PFSK-1 (cell line): ENCODE measurements at regions not wholly inside any gene's neighbourhood (a gene's known extent, or its start where the extent isn't known, plus 50 kb on each side); places are given as distances from the start of the nearest gene placed in this dataset.

Experiments
- FOXP2 ChIP-seq: optimal IDR thresholded peaks from 2 replicates; pipeline ENCODE3; 2011; ENCODE audit warnings: borderline replicate concordance, control low read depth, inconsistent platforms; ENCODE audit not compliant: insufficient read depth; ENCODE audit errors: extremely low read length, extremely low read depth
- POLR2AphosphoS5 ChIP-seq: IDR thresholded peaks from 2 replicates; pipeline ENCODE4 v1.6.1; 2012; ENCODE audit warnings: low read depth, mild to moderate bottlenecking, control low read depth, low read length, moderate library complexity
- REST ChIP-seq, 2 experiments: IDR thresholded peaks; 2 replicates each; pipeline versions ENCODE4 v1.6.1 to v1.8.0; 2011 to 2012; ENCODE audit warnings: low read depth in 2 of 2, low read length in 2 of 2, control low read depth in 1 of 2, inconsistent platforms in 1 of 2, mild to moderate bottlenecking in 1 of 2, moderate library complexity in 1 of 2; ENCODE audit not compliant: insufficient read depth in 1 of 2
- SIN3A ChIP-seq: IDR thresholded peaks from 2 replicates; pipeline ENCODE4 v1.6.1; 2012; ENCODE audit warnings: mild to moderate bottlenecking, low read length, moderate library complexity, borderline replicate concordance; ENCODE audit not compliant: insufficient read depth
- TAF1 ChIP-seq: IDR thresholded peaks from 2 replicates; pipeline ENCODE4 v1.6.1; 2012; ENCODE audit warnings: low read length, control low read depth, borderline replicate concordance; ENCODE audit not compliant: insufficient read depth

DNA sequence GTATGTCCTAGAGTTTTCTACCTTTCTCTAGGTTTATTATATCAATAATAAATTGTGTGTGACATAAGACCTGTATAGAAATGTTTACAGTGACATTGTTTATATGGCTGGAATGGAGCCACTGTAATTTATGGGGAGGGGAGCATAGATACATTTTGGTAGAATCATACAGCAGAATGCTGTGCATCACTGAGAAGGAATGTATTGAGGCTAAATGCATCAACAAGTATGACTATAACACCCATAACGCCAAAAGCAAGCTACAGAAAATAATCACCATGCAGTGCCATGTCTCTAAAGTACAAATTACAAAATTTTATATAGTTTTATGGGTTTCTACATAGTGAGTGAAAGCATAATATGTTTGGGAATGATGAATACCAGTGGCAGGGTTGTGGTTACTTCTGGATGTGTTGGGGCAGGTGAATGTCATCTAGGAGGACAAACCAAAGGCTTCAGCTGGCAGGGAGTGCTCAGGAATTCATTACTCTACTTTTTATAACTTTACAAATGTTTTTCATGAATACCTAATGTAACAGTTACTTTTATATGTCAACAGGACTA lies 226.0 kb upstream of the NETO1 start:
- TF ChIP-seq POLR2AphosphoS5, result no peak
- no peak for TF ChIP-seq REST (IDR thresholded peaks at IDR 0.05; ENCODE audit: insufficient read depth in 1 of 2, low read depth in 2 of 2, low read length in 2 of 2)
- TF ChIP-seq TAF1, result no peak
- TF ChIP-seq SIN3A, result no peak
- TF ChIP-seq FOXP2, result no peak

GRCh38 chr18:73088445-73088844 lies 220.7 kb upstream of the NETO1 start:
- TF ChIP-seq SIN3A, result no peak
- no peak for TF ChIP-seq TAF1
- no peak for TF ChIP-seq REST (IDR thresholded peaks at IDR 0.05; ENCODE audit: insufficient read depth in 1 of 2, low read depth in 2 of 2, low read length in 2 of 2)
- TF ChIP-seq POLR2AphosphoS5, result no peak
- no peak for TF ChIP-seq FOXP2

- no peak for TF ChIP-seq SIN3A
- TF ChIP-seq REST (IDR thresholded peaks at IDR 0.05; ENCODE audit: insufficient read depth in 1 of 2, low read depth in 2 of 2, low read length in 2 of 2), result no peak
- no peak for TF ChIP-seq TAF1
- no peak for TF ChIP-seq FOXP2
- no peak for TF ChIP-seq POLR2AphosphoS5
Observed at GRCh38 chr18:73087282-73087977, 219.6 kb upstream of the NETO1 start.

DNA sequence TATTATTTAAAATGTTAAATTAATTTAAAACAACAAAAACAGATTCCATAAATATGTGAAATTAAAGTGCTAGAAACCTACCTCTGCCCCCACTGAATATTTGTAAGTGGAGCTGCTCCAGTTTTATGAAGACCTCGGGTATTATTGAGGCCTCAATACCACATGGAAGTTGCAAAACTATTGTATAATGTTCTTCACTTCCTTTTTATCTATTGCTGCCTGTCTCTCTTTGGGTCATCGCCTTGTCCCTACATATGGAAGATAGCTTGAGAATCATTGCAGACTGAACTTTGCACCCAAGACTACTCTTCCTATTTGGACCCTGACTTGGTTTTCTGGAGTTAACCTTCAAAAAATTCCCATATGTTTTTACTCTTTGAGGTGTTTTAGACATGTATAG lies 212.1 kb upstream of the NETO1 start:
- TF ChIP-seq TAF1 (no peak), FOXP2 (no peak), REST (IDR thresholded peaks at IDR 0.05; ENCODE audit: insufficient read depth in 1 of 2, low read depth in 2 of 2, low read length in 2 of 2) (no peak), POLR2AphosphoS5 (no peak), SIN3A (no peak)
